Panc1 (cell line): ENCODE measurements at regions not wholly inside any gene's neighbourhood (a gene's known extent, or its start where the extent isn't known, plus 50 kb on each side); places are given as distances from the start of the nearest gene placed in this dataset.

Experiments
- ATAC-seq: fragments of 200-7000 bp; cut with Tn5 transposase; 2 replicates; pipeline ENCODE4 v1.9.1; 2020; ENCODE audit warnings: mild to moderate bottlenecking, moderate library complexity
- BruUV-seq: library from RNA; stranded (reverse); fragments of 400-500 nt; replicated peaks from 2 replicates; lab custom pipeline; 2021; lab: Mats Ljungman, UMichigan
- CTCF ChIA-PET: fragments of 300-600 bp; sonication (Branson Sonifier 250); formaldehyde crosslinking; loops from one replicate; lab custom pipeline; 2022; ENCODE audit warnings: antibody characterized with exemption; lab: Charles Lee
- POLR2A ChIA-PET: fragments of 300-600 bp; sonication (Branson Sonifier 250); formaldehyde crosslinking; loops from one replicate; lab custom pipeline; 2022; ENCODE audit warnings: antibody characterized with exemption; lab: Charles Lee
- DNase-seq: peaks from one replicate; pipeline ENCODE4 v3.0.0-alpha.2; 2010; ENCODE audit warnings: low read depth, low spot score
- H3K27ac ChIP-seq: 2 replicates; pipeline ENCODE4 v1.5.1; 2011; ENCODE audit warnings: mild to moderate bottlenecking, low read length, inconsistent platforms
- H3K27me3 ChIP-seq: fragments of 200-500 bp; sonication (Bioruptor generic); 2 replicates; pipeline ENCODE4 v1.6.0; 2014; ENCODE audit warnings: low read length, inconsistent platforms; ENCODE audit not compliant: control insufficient read depth, insufficient read depth
- H3K36me3 ChIP-seq: fragments of 200-500 bp; sonication (Bioruptor generic); 2 replicates; pipeline ENCODE4 v1.5.1; 2014; ENCODE audit warnings: inconsistent platforms, mild to moderate bottlenecking, low read length, moderate library complexity; ENCODE audit not compliant: control insufficient read depth, insufficient read depth
- H3K4me1 ChIP-seq: 2 replicates; pipeline ENCODE4 v1.5.1; 2011; ENCODE audit warnings: inconsistent platforms, mild to moderate bottlenecking, low read length, moderate library complexity; ENCODE audit not compliant: control insufficient read depth, insufficient read depth
- H3K4me3 ChIP-seq, 2 experiments: 2 replicates each; pipeline ENCODE4 v1.5.1; 2011 to 2012; ENCODE audit warnings: low read depth in 2 of 2, low read length in 2 of 2, mild to moderate bottlenecking in 2 of 2, inconsistent platforms in 1 of 2, moderate library complexity in 1 of 2
- H3K9me3 ChIP-seq: fragments of 200-500 bp; sonication (Bioruptor generic); 2 replicates; pipeline ENCODE4 v1.5.1; 2014; ENCODE audit warnings: low read depth, mild to moderate bottlenecking, inconsistent platforms, low read length, moderate library complexity; ENCODE audit not compliant: control insufficient read depth, insufficient read depth
- CTCF ChIP-seq: fragments of 450-650 bp; IDR thresholded peaks from 2 replicates; pipeline ENCODE4 v1.5.1; 2017; ENCODE audit warnings: mild to moderate bottlenecking
- POLR2AphosphoS5 ChIP-seq: IDR thresholded peaks from 2 replicates; pipeline ENCODE4 v1.6.1; 2012; ENCODE audit warnings: mild to moderate bottlenecking, low read depth, low read length, moderate library complexity
- REST ChIP-seq, 2 experiments: IDR thresholded peaks; 2 replicates each; pipeline ENCODE4 v1.6.1; 2011 to 2012; ENCODE audit warnings: low read depth in 2 of 2, control low read depth in 1 of 2, low read length in 1 of 2, mild to moderate bottlenecking in 1 of 2, moderate library complexity in 1 of 2; ENCODE audit not compliant: insufficient read depth in 1 of 2
- SIN3A ChIP-seq: IDR thresholded peaks from 2 replicates; pipeline ENCODE4 v1.6.1; 2012; ENCODE audit warnings: low read depth, mild to moderate bottlenecking, low read length, moderate library complexity, borderline replicate concordance; ENCODE audit not compliant: insufficient read depth
- TCF7L2 ChIP-seq: IDR thresholded peaks from 2 replicates; pipeline ENCODE4 v1.6.1; 2011; ENCODE audit warnings: mild to moderate bottlenecking, low read depth, low read length, inconsistent platforms
- in situ Hi-C: cut with HindIII; loops from 2 replicates; pipeline ENCODE4 v1.10.0; 2016; ENCODE audit warnings: low sequenced_read_pairs, low pct_unique_long_range_greater_than_20kb
- intact Hi-C: fragments of 100-400 bp; cut with micrococcal nuclease; formaldehyde crosslinking; loops from one replicate; pipeline ENCODE4 v1.10.0; 2022; ENCODE audit not compliant: unreplicated experiment

GRCh38 chr5:3778000-3778550, 182.4 kb downstream of the IRX1 start:
- Histone ChIP-seq H3K27me3 (no peaks in the 10 kb centered on the region), H3K4me1 (no peaks in the 10 kb centered on the region), H3K36me3 (no peaks in the 10 kb centered on the region), H3K9me3 (no peaks in the 10 kb centered on the region), H3K27ac (no peak overlapping the region), H3K4me3 (no peak overlapping the region)
- DNase-seq = no peak
- no peak for ATAC-seq
- CTCF ChIA-PET = no interaction called here
- TF ChIP-seq POLR2AphosphoS5 = no peak
- TF ChIP-seq REST (IDR thresholded peaks at IDR 0.05; ENCODE audit: insufficient read depth in 1 of 2, low read depth in 2 of 2, low read length in 1 of 2) = no peak
- no peak for TF ChIP-seq TCF7L2
- TF ChIP-seq CTCF = no peak
- TF ChIP-seq SIN3A = no peak
- BruUV-seq = no TSS peak
- in situ Hi-C loops = no loop called here
- intact Hi-C loops = no loop called here
- POLR2A ChIA-PET = no interaction called here

- Histone ChIP-seq H3K9me3 (no peaks in the 10 kb centered on the region), H3K4me3 (no peak overlapping the region), H3K27ac (no peak overlapping the region), H3K4me1 (no peaks in the 10 kb centered on the region), H3K36me3 (no peaks in the 10 kb centered on the region), H3K27me3 (no peaks in the 10 kb centered on the region)
- ATAC-seq (no peak), DNase-seq (no peak)
- CTCF ChIA-PET = no interaction called here
- in situ Hi-C loops (no loop called here), intact Hi-C loops (no loop called here)
- no TSS peak for BruUV-seq
- POLR2A ChIA-PET = no interaction called here
- TF ChIP-seq CTCF = no peak
- TF ChIP-seq TCF7L2 = no peak
- no peak for TF ChIP-seq SIN3A
- TF ChIP-seq POLR2AphosphoS5 = no peak
- TF ChIP-seq REST (IDR thresholded peaks at IDR 0.05; ENCODE audit: insufficient read depth in 1 of 2, low read depth in 2 of 2, low read length in 1 of 2) = no peak
These were observed 183.3 kb downstream of the IRX1 start for GRCh38 chr5:3778945-3779344.
